C4-2B (cell line): ENCODE measurements at regions not wholly inside any gene's neighbourhood (a gene's known extent, or its start where the extent isn't known, plus 50 kb on each side); places are given as distances from the start of the nearest gene placed in this dataset.
"Not testable (repeated sequence)": the region's sequence is repeated elsewhere in the genome, so short reads cannot be mapped to it uniquely, and the experiment has no call there.

ENCODE experiments used
- H3K27ac ChIP-seq: fragments of 450-650 bp; 2 replicates; pipeline ENCODE4 v1.5.1; 2017
- ZFX ChIP-seq: fragments of 450-650 bp; IDR thresholded peaks from 2 replicates; pipeline ENCODE4 v1.6.1; 2017
- TF ChIP-seq, protein P1 (sequence below): fragments of 450-650 bp; conservative IDR thresholded peaks from 2 replicates; pipeline ENCODE4 v1.5.1; 2017; ENCODE audit warnings: mild to moderate bottlenecking

DNA sequence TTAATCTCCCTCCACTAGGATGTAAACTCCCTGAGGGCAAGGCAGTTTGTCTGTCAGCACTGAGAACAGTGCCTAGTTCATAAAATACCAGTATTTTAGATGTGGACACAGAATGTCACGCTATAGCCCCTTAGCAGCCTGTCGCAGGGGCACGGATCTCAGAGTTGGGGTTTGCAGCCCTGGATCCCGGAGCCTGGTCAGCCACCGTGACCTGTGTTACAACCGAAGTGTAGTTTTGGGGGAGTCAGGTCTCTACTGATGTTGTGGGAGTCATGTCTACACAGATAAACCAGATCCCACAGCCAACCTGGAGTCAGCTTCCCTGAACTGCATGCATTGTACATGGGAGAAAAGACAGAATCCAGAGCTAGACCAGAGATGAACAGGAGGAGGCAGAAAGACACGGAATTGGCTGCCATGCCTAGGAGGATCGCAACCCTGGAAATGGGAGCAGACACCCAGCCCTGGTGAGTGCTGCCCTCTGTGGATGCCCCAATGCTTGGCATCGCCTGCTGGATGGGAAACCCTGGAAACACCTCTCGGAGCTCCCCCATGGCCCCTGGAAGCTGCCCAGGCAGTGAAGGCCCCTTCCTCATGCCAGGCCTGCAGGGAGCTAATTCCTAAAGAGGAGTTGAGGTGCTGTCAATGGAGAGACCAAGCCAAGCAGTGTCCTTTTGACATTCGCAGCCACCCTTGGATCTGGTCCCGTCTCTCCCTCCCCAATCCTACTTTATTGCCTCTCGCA, 851.3 kb downstream of the TBC1D22A start:
- TF ChIP-seq ZFX, result no peak
- no peak overlapping the region for H3K27ac ChIP-seq

DNA sequence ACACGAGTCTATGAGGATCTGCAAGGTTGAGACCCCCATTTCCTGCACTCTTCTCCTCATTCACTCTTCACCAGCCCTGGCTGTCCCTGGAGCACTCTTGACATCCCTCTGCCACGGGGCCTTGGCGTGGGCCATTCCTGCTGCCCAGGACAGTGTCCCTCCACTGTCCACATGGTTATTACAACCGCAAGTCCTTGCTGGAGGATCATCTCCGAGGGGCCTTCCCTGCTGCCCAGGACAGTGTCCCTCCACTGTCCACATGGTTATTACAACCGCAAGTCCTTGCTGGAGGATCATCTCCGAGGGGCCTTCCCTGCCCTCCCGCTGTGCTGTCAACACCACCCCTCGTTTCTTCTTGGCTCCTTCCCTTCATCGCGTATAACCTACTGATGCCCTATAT, 850.7 kb downstream of the TBC1D22A start:
- H3K27ac ChIP-seq, result not testable (repeated sequence)

DNA sequence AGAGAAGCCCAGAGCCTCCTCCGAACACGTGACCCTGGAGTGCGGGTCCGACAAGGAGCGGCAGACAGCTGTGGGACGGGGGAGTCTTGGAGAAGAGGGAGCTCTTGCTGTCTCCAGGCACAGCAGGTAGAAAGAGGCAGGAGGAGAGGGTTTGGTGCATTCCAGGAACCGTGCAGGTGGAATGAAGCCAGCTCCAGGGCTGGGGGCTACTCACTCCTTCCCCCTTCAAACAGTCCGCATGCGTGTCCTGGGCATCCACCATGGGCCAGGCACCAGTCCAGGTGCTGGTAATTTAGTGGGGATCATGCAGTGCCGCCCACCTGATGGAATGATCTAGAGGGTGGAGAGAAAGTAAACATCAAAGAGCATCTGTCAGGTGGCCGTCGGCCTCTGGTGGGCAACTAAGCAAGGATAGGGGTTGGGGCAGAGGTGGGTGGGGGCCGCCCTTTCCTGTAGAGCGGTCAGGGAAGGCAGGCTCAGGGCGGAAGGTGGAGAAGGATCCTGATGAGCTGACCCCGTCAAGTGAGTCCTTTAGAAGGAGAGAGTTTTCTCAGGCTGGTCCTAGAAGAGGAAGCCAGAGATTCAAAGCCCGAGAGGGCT, 850.0 kb downstream of the TBC1D22A start:
- TF ChIP-seq, protein P1, sequence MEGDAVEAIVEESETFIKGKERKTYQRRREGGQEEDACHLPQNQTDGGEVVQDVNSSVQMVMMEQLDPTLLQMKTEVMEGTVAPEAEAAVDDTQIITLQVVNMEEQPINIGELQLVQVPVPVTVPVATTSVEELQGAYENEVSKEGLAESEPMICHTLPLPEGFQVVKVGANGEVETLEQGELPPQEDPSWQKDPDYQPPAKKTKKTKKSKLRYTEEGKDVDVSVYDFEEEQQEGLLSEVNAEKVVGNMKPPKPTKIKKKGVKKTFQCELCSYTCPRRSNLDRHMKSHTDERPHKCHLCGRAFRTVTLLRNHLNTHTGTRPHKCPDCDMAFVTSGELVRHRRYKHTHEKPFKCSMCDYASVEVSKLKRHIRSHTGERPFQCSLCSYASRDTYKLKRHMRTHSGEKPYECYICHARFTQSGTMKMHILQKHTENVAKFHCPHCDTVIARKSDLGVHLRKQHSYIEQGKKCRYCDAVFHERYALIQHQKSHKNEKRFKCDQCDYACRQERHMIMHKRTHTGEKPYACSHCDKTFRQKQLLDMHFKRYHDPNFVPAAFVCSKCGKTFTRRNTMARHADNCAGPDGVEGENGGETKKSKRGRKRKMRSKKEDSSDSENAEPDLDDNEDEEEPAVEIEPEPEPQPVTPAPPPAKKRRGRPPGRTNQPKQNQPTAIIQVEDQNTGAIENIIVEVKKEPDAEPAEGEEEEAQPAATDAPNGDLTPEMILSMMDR, result no peak
- TF ChIP-seq ZFX, result no peak
- H3K27ac ChIP-seq, result no peak overlapping the region

DNA sequence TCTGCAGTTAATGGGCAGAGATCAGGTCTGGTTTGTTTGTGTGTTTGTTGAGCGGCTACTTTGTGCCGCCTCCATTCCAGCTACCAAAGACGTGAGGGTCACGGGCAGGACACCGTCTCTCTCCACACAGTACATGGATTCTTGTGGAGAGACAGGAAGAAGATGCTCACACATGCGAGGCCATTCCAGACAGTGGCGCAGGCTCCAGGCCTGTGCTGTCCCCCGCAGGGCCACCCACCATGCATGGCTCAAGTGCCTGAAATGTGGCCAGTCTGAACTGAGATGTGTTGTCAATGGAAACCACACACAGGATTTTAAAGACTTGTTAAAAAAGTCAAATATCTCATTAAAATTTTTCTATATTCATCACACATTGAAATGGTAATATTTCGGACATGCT, 848.3 kb downstream of the TBC1D22A start:
- H3K27ac ChIP-seq, result no peak overlapping the region
- TF ChIP-seq, protein P1, result no peak
- TF ChIP-seq ZFX, result no peak

DNA sequence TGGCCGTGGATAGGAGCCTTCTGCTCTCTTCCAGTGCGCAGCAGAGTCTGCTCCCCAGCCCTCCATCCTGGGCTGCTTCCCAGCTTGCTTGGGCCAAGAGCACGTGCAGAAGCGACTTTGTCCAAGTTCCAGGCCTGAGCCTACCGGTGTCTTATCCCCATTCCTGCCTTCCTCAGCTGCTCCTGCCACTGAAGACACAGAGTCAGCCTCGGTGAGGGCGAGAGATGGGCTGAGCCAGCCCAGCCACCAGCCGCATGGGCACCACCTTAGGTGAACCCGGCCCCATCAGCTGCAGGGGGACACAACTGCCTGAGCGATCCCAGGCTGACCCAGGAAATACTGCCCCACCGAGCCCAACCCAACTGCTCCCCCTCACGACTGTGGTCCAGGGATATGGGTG, 847.8 kb downstream of the TBC1D22A start:
- TF ChIP-seq ZFX, result no peak
- TF ChIP-seq, protein P1, result no peak
- no peak overlapping the region for H3K27ac ChIP-seq

DNA sequence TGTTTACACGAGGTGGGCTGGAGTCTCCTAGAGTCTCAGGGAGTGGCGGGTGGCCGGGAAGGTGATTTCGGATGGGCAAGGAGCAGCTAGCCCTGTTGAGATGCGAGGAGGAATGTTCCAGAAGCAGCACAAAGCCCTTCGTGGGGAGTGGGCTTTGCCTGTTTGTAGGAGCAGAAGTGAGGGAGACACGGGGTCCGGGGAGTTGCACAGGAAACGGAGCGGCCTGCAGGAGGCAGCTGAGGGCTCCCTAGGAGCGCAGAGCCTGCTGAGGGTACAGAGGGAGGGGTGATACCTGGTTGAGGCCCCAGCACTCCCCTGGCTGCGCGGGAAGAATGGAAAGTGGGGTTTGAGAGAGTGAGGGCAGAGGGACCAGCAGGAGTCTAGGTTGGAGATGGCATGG, 847.2 kb downstream of the TBC1D22A start:
- TF ChIP-seq, protein P1, result no peak
- no peak for TF ChIP-seq ZFX
- no peak overlapping the region for H3K27ac ChIP-seq

DNA sequence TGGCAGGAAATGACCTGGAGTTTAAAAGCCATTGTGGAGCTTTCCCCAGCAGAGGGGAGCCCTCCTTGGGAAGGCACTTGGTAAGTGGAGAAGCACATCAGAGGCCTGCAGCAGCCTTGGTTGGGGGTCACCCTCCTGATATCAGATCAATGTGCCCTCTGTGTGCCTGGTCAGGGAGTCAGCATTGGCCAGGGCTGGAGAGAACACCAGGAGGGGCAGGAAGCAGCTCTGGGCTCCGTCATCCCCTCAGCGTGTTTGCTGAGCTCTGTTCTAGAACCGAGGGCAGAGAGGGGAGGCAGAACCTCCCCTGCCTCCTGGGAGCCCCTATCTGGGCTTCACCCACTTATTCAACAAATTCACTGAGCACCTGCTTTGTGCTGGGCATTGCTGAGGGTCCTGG, 846.0 kb downstream of the TBC1D22A start:
- TF ChIP-seq, protein P1, result no peak
- no peak for TF ChIP-seq ZFX
- H3K27ac ChIP-seq, result no peak overlapping the region

DNA sequence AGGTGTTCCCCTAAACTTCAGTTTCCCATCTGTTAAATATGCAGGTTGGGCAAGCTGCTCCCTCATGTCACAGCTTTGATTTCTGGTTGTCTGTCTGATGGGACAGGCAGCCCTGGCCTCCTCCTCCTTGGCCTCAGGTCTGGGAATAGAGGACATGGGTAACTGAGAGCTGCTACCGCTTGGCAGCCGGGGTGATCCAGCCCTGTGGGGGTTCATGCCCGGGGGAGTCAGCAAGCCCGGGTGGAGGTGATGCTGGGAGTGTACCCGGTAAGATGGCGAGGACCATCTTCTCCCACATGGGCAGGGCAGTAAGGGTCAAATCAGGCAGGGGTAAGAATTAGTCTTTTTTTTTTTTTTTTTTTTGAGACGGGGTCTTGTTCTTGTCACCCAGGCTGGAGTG, 845.0 kb downstream of the TBC1D22A start:
- TF ChIP-seq, protein P1, result no peak
- TF ChIP-seq ZFX, result no peak
- H3K27ac ChIP-seq, result no peak overlapping the region
